ENCODE measurements at regions not wholly inside any gene's neighbourhood (a gene's known extent, or its start where the extent isn't known, plus 50 kb on each side); places are given as distances from the start of the nearest gene placed in this dataset.

DNA sequence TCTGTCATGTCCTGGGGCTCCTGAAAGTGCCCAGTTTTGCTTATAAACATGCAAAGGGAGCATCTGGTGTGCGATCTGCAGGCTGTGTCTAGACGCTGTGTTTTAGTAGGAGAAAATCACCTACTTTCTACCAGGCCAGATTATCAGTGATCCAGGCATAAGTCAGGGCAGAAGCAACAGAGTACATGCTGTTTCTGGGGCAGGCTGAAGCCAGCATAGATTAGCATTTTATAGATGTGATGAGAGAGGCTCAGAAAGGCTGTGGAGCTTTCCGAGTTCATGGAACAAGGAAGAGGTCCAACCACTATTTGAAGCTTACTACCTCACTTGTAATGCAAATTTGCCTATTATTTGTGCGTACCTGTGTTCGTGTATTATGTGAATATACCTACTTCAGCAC is 1208.4 kb upstream of the TENM4 start:
- Histone ChIP-seq H3K36me3 (ENCODE audit: low read depth, low read length) (no peaks in the 10 kb centered on the region), H3K27me3 (ENCODE audit: low read length) (no peaks in the 10 kb centered on the region), H4K20me1 (ENCODE audit: low read length) (no peaks in the 10 kb centered on the region), H3F3A (ENCODE audit: low read length, unreplicated experiment) (no peaks in the 10 kb centered on the region), H3K9me2 (replicated peaks; ENCODE audit: low read length) (no peaks in the 10 kb centered on the region), H3K4me3 (ENCODE audit: low read length) (no peak overlapping the region), H3K9me3 (ENCODE audit: low read length) (peaks cover 19% of the 10 kb centered on the region; the same call in 1 of the 2 replicates), H3K4me2 (ENCODE audit: low read length) (no peak overlapping the region), H3K27ac (ENCODE audit: low read length) (no peak overlapping the region), H3K79me2 (ENCODE audit: low read length) (no peaks in the 10 kb centered on the region), H3K4me1 (ENCODE audit: insufficient read depth, low read length) (no peaks in the 10 kb centered on the region), H3K9ac (ENCODE audit: low read length) (no peak overlapping the region), H2AFZ (ENCODE audit: low read length) (no peak overlapping the region)
- no TSS peak for BruUV-seq (replicated peaks)
- CTCF ChIA-PET, result no interaction called here
- no peak for DNase-seq
- ATAC-seq, result no peak
- intact Hi-C loops (cut with micrococcal nuclease), result no loop called here
- POLR2A ChIA-PET (ENCODE audit: unreplicated experiment), result no interaction called here
- TF ChIP-seq EZH2 (IDR thresholded peaks at IDR 0.05; ENCODE audit: low read length, unreplicated experiment) (no peak), EZH2phosphoT487 (IDR thresholded peaks at IDR 0.05; ENCODE audit: borderline replicate concordance, low read length) (no peak)
- TF ChIP-seq, protein P1, sequence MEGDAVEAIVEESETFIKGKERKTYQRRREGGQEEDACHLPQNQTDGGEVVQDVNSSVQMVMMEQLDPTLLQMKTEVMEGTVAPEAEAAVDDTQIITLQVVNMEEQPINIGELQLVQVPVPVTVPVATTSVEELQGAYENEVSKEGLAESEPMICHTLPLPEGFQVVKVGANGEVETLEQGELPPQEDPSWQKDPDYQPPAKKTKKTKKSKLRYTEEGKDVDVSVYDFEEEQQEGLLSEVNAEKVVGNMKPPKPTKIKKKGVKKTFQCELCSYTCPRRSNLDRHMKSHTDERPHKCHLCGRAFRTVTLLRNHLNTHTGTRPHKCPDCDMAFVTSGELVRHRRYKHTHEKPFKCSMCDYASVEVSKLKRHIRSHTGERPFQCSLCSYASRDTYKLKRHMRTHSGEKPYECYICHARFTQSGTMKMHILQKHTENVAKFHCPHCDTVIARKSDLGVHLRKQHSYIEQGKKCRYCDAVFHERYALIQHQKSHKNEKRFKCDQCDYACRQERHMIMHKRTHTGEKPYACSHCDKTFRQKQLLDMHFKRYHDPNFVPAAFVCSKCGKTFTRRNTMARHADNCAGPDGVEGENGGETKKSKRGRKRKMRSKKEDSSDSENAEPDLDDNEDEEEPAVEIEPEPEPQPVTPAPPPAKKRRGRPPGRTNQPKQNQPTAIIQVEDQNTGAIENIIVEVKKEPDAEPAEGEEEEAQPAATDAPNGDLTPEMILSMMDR (conservative IDR thresholded peaks at IDR 0.05; ENCODE audit: low read depth, low read length), result no peak

DNA sequence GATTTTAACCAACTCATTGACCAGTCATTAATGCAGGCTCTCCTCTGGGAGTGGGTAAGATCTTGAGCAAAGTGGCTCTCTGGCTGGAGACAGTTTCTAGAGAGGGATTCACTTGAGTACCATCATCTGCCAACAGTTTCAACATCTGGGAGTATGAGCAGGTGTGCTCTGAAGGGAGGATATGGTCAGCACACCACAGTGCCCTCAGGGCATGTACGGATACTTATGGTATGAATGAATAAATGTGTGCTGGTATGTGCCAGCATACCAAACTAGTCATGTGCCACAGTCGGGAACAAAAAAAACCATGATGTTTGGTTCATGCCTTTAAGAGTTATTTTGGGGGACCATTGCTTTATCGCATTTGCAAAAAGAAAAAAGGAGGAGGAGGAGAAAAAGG is 1197.5 kb upstream of the TENM4 start:
- no TSS peak for BruUV-seq (replicated peaks)
- Histone ChIP-seq H3K4me2 (ENCODE audit: low read length) (no peak overlapping the region), H3K27ac (ENCODE audit: low read length) (no peak overlapping the region), H3K4me1 (ENCODE audit: insufficient read depth, low read length) (no peaks in the 10 kb centered on the region), H3K9me2 (replicated peaks; ENCODE audit: low read length) (no peaks in the 10 kb centered on the region), H3F3A (ENCODE audit: low read length, unreplicated experiment) (no peaks in the 10 kb centered on the region), H3K36me3 (ENCODE audit: low read depth, low read length) (no peaks in the 10 kb centered on the region), H3K4me3 (ENCODE audit: low read length) (no peak overlapping the region), H3K9ac (ENCODE audit: low read length) (no peak overlapping the region), H4K20me1 (ENCODE audit: low read length) (no peaks in the 10 kb centered on the region), H3K79me2 (ENCODE audit: low read length) (no peaks in the 10 kb centered on the region), H3K27me3 (ENCODE audit: low read length) (no peaks in the 10 kb centered on the region), H3K9me3 (ENCODE audit: low read length) (no peaks in the 10 kb centered on the region), H2AFZ (ENCODE audit: low read length) (no peak overlapping the region)
- intact Hi-C loops (cut with micrococcal nuclease), result no loop called here
- ChIA-PET CTCF (no interaction called here), POLR2A (ENCODE audit: unreplicated experiment) (no interaction called here)
- DNase-seq (peak; percentile 76), ATAC-seq (no peak)
- TF ChIP-seq, protein P1 (conservative IDR thresholded peaks at IDR 0.05; ENCODE audit: low read depth, low read length), result no peak
- TF ChIP-seq EZH2phosphoT487 (IDR thresholded peaks at IDR 0.05; ENCODE audit: borderline replicate concordance, low read length) (no peak), EZH2 (IDR thresholded peaks at IDR 0.05; ENCODE audit: low read length, unreplicated experiment) (no peak)

DNA sequence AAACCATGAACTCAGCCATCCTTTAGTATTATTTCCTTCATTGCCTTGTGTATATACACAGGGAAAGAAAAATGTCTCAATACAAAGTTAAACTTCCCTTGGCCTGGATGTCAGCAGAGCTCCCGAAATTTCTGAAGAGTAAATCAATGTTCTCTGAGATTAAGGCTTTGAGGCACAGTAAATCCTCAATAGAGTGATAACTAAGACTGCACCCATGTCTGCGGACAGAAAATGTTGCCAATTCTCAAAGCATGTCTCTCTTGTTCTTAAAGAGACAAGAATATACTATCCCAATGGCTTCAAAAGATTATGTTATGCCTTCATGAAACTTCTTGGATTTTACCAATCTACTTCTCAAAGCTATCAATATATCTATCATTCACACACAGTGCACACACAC is 1196.7 kb upstream of the TENM4 start:
- Histone ChIP-seq H2AFZ (ENCODE audit: low read length) (no peak overlapping the region), H3K9ac (ENCODE audit: low read length) (no peak overlapping the region), H3K79me2 (ENCODE audit: low read length) (no peaks in the 10 kb centered on the region), H3K9me2 (replicated peaks; ENCODE audit: low read length) (no peaks in the 10 kb centered on the region), H3F3A (ENCODE audit: low read length, unreplicated experiment) (no peaks in the 10 kb centered on the region), H3K27ac (ENCODE audit: low read length) (no peak overlapping the region), H3K4me3 (ENCODE audit: low read length) (no peak overlapping the region), H3K9me3 (ENCODE audit: low read length) (no peaks in the 10 kb centered on the region), H3K27me3 (ENCODE audit: low read length) (no peaks in the 10 kb centered on the region), H3K36me3 (ENCODE audit: low read depth, low read length) (no peaks in the 10 kb centered on the region), H3K4me1 (ENCODE audit: insufficient read depth, low read length) (no peaks in the 10 kb centered on the region), H3K4me2 (ENCODE audit: low read length) (no peak overlapping the region), H4K20me1 (ENCODE audit: low read length) (no peaks in the 10 kb centered on the region)
- DNase-seq, result no peak
- intact Hi-C loops (cut with micrococcal nuclease), result no loop called here
- ChIA-PET POLR2A (ENCODE audit: unreplicated experiment) (no interaction called here), CTCF (no interaction called here)
- TF ChIP-seq EZH2 (IDR thresholded peaks at IDR 0.05; ENCODE audit: low read length, unreplicated experiment) (no peak), EZH2phosphoT487 (IDR thresholded peaks at IDR 0.05; ENCODE audit: borderline replicate concordance, low read length) (no peak)
- TF ChIP-seq, protein P1 (conservative IDR thresholded peaks at IDR 0.05; ENCODE audit: low read depth, low read length), result no peak
- BruUV-seq (replicated peaks), result no TSS peak
- no peak for ATAC-seq

All from PC-3 (cell line).